Spleen (tissue), 7 donors: ENCODE measurements at regions not wholly inside any gene's neighbourhood (a gene's known extent, or its start where the extent isn't known, plus 50 kb on each side); places are given as distances from the start of the nearest gene placed in this dataset.

Experiments
- CTCF ChIP-seq, 11 experiments: fragments of 200-600 bp in 7 of 11; fragments of 450-650 bp in 4 of 11; sonication (generic) in 4 of 11; IDR thresholded peaks in 8 of 11; conservative IDR thresholded peaks in 3 of 11; 1 replicate in 7 of 11; 2 replicates in 4 of 11; pipeline versions ENCODE4 v1.4.0 to v1.8.0; 2016 to 2021; ENCODE audit warnings: antibody characterized with exemption in 11 of 11, inconsistent platforms in 4 of 11, mild to moderate bottlenecking in 1 of 11
- POLR2A ChIP-seq, 3 donors: fragments of 450-650 bp; IDR thresholded peaks; one replicate each; pipeline ENCODE4 v1.5.1; 2017; ENCODE audit warnings: antibody characterized with exemption in 3 of 3, mild to moderate bottlenecking in 1 of 3
- POLR2AphosphoS5 ChIP-seq, 3 donors: sonication (generic); formaldehyde crosslinking; IDR thresholded peaks; one replicate each; pipeline ENCODE4 v1.5.1; 2017; ENCODE audit warnings: antibody characterized with exemption in 3 of 3
- donor health status: DM: no; HTN: no; CAD: no; lungs with moderate emphysema.
- donor health status: DM: no; HTN: no; CAD: no.
- donor health status: DM: no; HTN: no; CAD: no.

GRCh38 chr6:43847741-43848630 lies 78.0 kb downstream of the VEGFA start:
- TF ChIP-seq POLR2A (IDR thresholded peaks at IDR 0.05): no peak
- TF ChIP-seq CTCF (IDR thresholded peaks at IDR 0.05 in 8 of 11, conservative IDR thresholded peaks at IDR 0.05 in 3 of 11): no peak
- no peak for TF ChIP-seq POLR2AphosphoS5 (IDR thresholded peaks at IDR 0.05)
